BLaER1 treated with 17β-estradiol and CSF1 and Interleukin-3, amounts not matched to agents 10 nM and 100 nM (cell line): ENCODE measurements at regions not wholly inside any gene's neighbourhood (a gene's known extent, or its start where the extent isn't known, plus 50 kb on each side); places are given as distances from the start of the nearest gene placed in this dataset.
A peak's percentile ranks its signal among the peaks of the same experiment; 100 is the strongest.

Source experiments
- H3K27ac ChIP-seq, 11 experiments: shearing (Covaris generic); formaldehyde crosslinking; 2 replicates each; pipeline ENCODE4 v1.8.1; 2022
- H3K27me3 ChIP-seq, 11 experiments: shearing (Covaris generic); formaldehyde crosslinking; 2 replicates each; pipeline ENCODE4 v1.8.1; 2022
- H3K36me3 ChIP-seq, 11 experiments: shearing (Covaris generic); formaldehyde crosslinking; 2 replicates each; pipeline ENCODE4 v1.8.1; 2022
- H3K4me1 ChIP-seq, 10 experiments: shearing (Covaris generic); formaldehyde crosslinking; 2 replicates each; pipeline ENCODE4 v1.8.1; 2022
- H3K4me2 ChIP-seq, 11 experiments: shearing (Covaris generic); formaldehyde crosslinking; 2 replicates each; pipeline ENCODE4 v1.8.1; 2022
- H3K4me3 ChIP-seq, 10 experiments: shearing (Covaris generic); formaldehyde crosslinking; 2 replicates each; pipeline ENCODE4 v1.8.1; 2022
- H3K9ac ChIP-seq, 11 experiments: shearing (Covaris generic); formaldehyde crosslinking; 2 replicates each; pipeline ENCODE4 v1.8.1; 2022
- H3K9me3 ChIP-seq, 11 experiments: shearing (Covaris generic); formaldehyde crosslinking; replicated peaks in 1 of 11; 2 replicates each; pipeline ENCODE4 v1.8.1; 2022
- H4K20me1 ChIP-seq, 11 experiments: shearing (Covaris generic); formaldehyde crosslinking; 2 replicates each; pipeline ENCODE4 v1.8.1; 2022
- Cebpa-rat ChIP-seq, 11 experiments: shearing (Covaris generic); IDR thresholded peaks; 2 replicates each; pipeline ENCODE4 v1.8.1; 2022

GRCh38 chr13:50366488-50367174 is 351.4 kb downstream of the KCNRG start:
- no peak overlapping the region for H3K4me3 ChIP-seq

GRCh38 chr13:50369646-50370045 is 354.4 kb downstream of the KCNRG start:
- H3K4me1 ChIP-seq = peaks cover 0 to 11% (median 0%) of the 10 kb centered on the region in 10 experiments; a peak in 6 of 20 replicates
- no peaks in the 10 kb centered on the region for H3K27me3 ChIP-seq
- H3K36me3 ChIP-seq = no peaks in the 10 kb centered on the region
- no peak overlapping the region for H3K4me3 ChIP-seq
- no peaks in the 10 kb centered on the region for H3K9me3 ChIP-seq
- H4K20me1 ChIP-seq = no peaks in the 10 kb centered on the region
- no peak overlapping the region for H3K27ac ChIP-seq
- no peak for TF ChIP-seq Cebpa-rat (IDR thresholded peaks at IDR 0.05)
- no peak overlapping the region for H3K4me2 ChIP-seq
- H3K9ac ChIP-seq = no peak overlapping the region

More at GRCh38 chr13:50366488-50367174, 351.4 kb downstream of the KCNRG start:
- peaks cover 0 to 11% (median 0%) of the 10 kb centered on the region in 10 experiments; a peak in 6 of 20 replicates for H3K4me1 ChIP-seq
- no peaks in the 10 kb centered on the region for H4K20me1 ChIP-seq
- no peaks in the 10 kb centered on the region for H3K36me3 ChIP-seq
- no peaks in the 10 kb centered on the region for H3K27me3 ChIP-seq
- no peak overlapping the region for H3K9ac ChIP-seq
- no peaks in the 10 kb centered on the region for H3K9me3 ChIP-seq
- no peak overlapping the region for H3K4me2 ChIP-seq
- H3K27ac ChIP-seq = no peak overlapping the region
- TF ChIP-seq Cebpa-rat (IDR thresholded peaks at IDR 0.05) = no peak

GRCh38 chr13:50370303-50370950 is 355.2 kb downstream of the KCNRG start:
- H4K20me1 ChIP-seq = no peaks in the 10 kb centered on the region
- no peaks in the 10 kb centered on the region for H3K9me3 ChIP-seq
- peak overlapping the region in 5 of 11 experiments; percentile 2 to 43 (median 24); a peak in 6 of 22 replicates for H3K4me2 ChIP-seq
- H3K4me3 ChIP-seq = no peak overlapping the region
- no peak overlapping the region for H3K9ac ChIP-seq
- peak in 2 of 11 experiments; percentile 21 to 59; a peak in 2 of 22 replicates for TF ChIP-seq Cebpa-rat (IDR thresholded peaks at IDR 0.05)
- H3K36me3 ChIP-seq = no peaks in the 10 kb centered on the region
- H3K27me3 ChIP-seq = no peaks in the 10 kb centered on the region
- H3K27ac ChIP-seq = peak overlapping the region in 2 of 11 experiments; percentile 22 to 41; a peak in 3 of 22 replicates
- H3K4me1 ChIP-seq = peaks cover 0 to 11% (median 0%) of the 10 kb centered on the region in 10 experiments; a peak in 6 of 20 replicates

- no peak overlapping the region for H3K4me2 ChIP-seq
- no peak overlapping the region for H3K9ac ChIP-seq
- no peak overlapping the region for H3K4me3 ChIP-seq
- no peaks in the 10 kb centered on the region for H3K27me3 ChIP-seq
- H3K4me1 ChIP-seq = peaks cover 0 to 11% (median 0%) of the 10 kb centered on the region in 10 experiments; a peak in 6 of 20 replicates
- TF ChIP-seq Cebpa-rat (IDR thresholded peaks at IDR 0.05) = no peak
- H3K36me3 ChIP-seq = no peaks in the 10 kb centered on the region; a peak in 1 of 22 replicates
- H3K9me3 ChIP-seq = peaks cover 5 to 13% (median 6%) of the 10 kb centered on the region in 11 experiments
- no peaks in the 10 kb centered on the region for H4K20me1 ChIP-seq
- H3K27ac ChIP-seq = no peak overlapping the region
These were observed 359.3 kb downstream of the KCNRG start for GRCh38 chr13:50374517-50374916.

GRCh38 chr13:50375792-50376191 is 360.5 kb downstream of the KCNRG start:
- Histone ChIP-seq H3K9me3 (peaks cover 18 to 26% (median 19%) of the 10 kb centered on the region in 11 experiments), H3K4me3 (no peak overlapping the region), H3K27me3 (no peaks in the 10 kb centered on the region), H3K9ac (no peak overlapping the region), H3K36me3 (peaks cover 0 to 5% (median 0%) of the 10 kb centered on the region in 11 experiments; a peak in 3 of 22 replicates), H4K20me1 (no peaks in the 10 kb centered on the region), H3K4me1 (peaks cover 0 to 3% (median 0%) of the 10 kb centered on the region in 10 experiments; a peak in 6 of 20 replicates), H3K4me2 (no peak overlapping the region), H3K27ac (no peak overlapping the region)
- no peak for TF ChIP-seq Cebpa-rat (IDR thresholded peaks at IDR 0.05)

GRCh38 chr13:50376895-50377575 is 361.8 kb downstream of the KCNRG start:
- Histone ChIP-seq H3K36me3 (peaks cover 0 to 7% (median 0%) of the 10 kb centered on the region in 11 experiments; a peak in 4 of 22 replicates), H3K9ac (no peak overlapping the region), H3K4me2 (no peak overlapping the region)

GRCh38 chr13:50377726-50378270 is 362.6 kb downstream of the KCNRG start:
- Histone ChIP-seq H3K4me2 (no peak overlapping the region), H3K36me3 (peaks cover 0 to 7% (median 0%) of the 10 kb centered on the region in 11 experiments; a peak in 4 of 22 replicates), H3K27me3 (no peaks in the 10 kb centered on the region), H3K9me3 (peaks cover 38 to 45% (median 39%) of the 10 kb centered on the region in 11 experiments), H3K4me3 (no peak overlapping the region), H3K27ac (no peak overlapping the region), H3K9ac (no peak overlapping the region), H3K4me1 (no peaks in the 10 kb centered on the region), H4K20me1 (no peaks in the 10 kb centered on the region)
- no peak for TF ChIP-seq Cebpa-rat (IDR thresholded peaks at IDR 0.05)

More at GRCh38 chr13:50376895-50377575, 361.8 kb downstream of the KCNRG start:
- Histone ChIP-seq H3K9me3 (peaks cover 30 to 38% (median 31%) of the 10 kb centered on the region in 11 experiments), H4K20me1 (no peaks in the 10 kb centered on the region), H3K27ac (no peak overlapping the region), H3K4me1 (no peaks in the 10 kb centered on the region), H3K4me3 (no peak overlapping the region), H3K27me3 (no peaks in the 10 kb centered on the region)
- no peak for TF ChIP-seq Cebpa-rat (IDR thresholded peaks at IDR 0.05)

- Histone ChIP-seq H3K9ac (no peak overlapping the region), H3K4me3 (no peak overlapping the region), H3K27me3 (no peaks in the 10 kb centered on the region), H3K4me1 (no peaks in the 10 kb centered on the region), H3K27ac (no peak overlapping the region), H3K9me3 (peaks cover 40 to 50% (median 43%) of the 10 kb centered on the region in 11 experiments), H4K20me1 (no peaks in the 10 kb centered on the region), H3K4me2 (no peak overlapping the region), H3K36me3 (peaks cover 0 to 7% (median 0%) of the 10 kb centered on the region in 11 experiments; a peak in 4 of 22 replicates)
- no peak for TF ChIP-seq Cebpa-rat (IDR thresholded peaks at IDR 0.05)
These were observed 363.3 kb downstream of the KCNRG start for GRCh38 chr13:50378509-50379044.
